ENCODE measurements at regions not wholly inside any gene's neighbourhood (a gene's known extent, or its start where the extent isn't known, plus 50 kb on each side); places are given as distances from the start of the nearest gene placed in this dataset.
A peak's percentile ranks its signal among the peaks of the same experiment; 100 is the strongest.

- Mint-ChIP-seq H3K9me3 (peaks cover 11% of the 10 kb centered on the region), H3K27ac (no peak overlapping the region), H3K4me3 (no peak overlapping the region), H3K4me1 (no peaks in the 10 kb centered on the region), H3K36me3 (no peaks in the 10 kb centered on the region)
- ATAC-seq: no peak
- no peak for DNase-seq (ENCODE audit: low spot score in 2 of 2)
These were observed 652.2 kb upstream of the RGMB start for GRCh38 chr5:98121036-98121936.

GRCh38 chr5:98128271-98128670 is 645.2 kb upstream of the RGMB start:
- DNase-seq (ENCODE audit: low spot score in 2 of 2) (no peak), ATAC-seq (no peak)
- H3K9me3 Mint-ChIP-seq: peaks cover 4% of the 10 kb centered on the region
- no peaks in the 10 kb centered on the region for H3K4me1 Mint-ChIP-seq
- no peak overlapping the region for H3K27ac Mint-ChIP-seq
- no peaks in the 10 kb centered on the region for H3K36me3 Mint-ChIP-seq
- no peak overlapping the region for H3K4me3 Mint-ChIP-seq

GRCh38 chr5:98128846-98129245 is 644.6 kb upstream of the RGMB start:
- peak; percentile 16 for ATAC-seq
- DNase-seq (ENCODE audit: low spot score in 2 of 2): no peak
- no peaks in the 10 kb centered on the region for H3K4me1 Mint-ChIP-seq
- peaks cover 4% of the 10 kb centered on the region for H3K9me3 Mint-ChIP-seq
- H3K27ac Mint-ChIP-seq: no peak overlapping the region
- H3K36me3 Mint-ChIP-seq: no peaks in the 10 kb centered on the region
- H3K4me3 Mint-ChIP-seq: no peak overlapping the region

- ATAC-seq (no peak), DNase-seq (ENCODE audit: low spot score in 2 of 2) (no peak)
- H3K4me1 Mint-ChIP-seq: no peaks in the 10 kb centered on the region
- H3K27ac Mint-ChIP-seq: no peak overlapping the region
- no peaks in the 10 kb centered on the region for H3K36me3 Mint-ChIP-seq
- peaks cover 2% of the 10 kb centered on the region for H3K9me3 Mint-ChIP-seq
- no peak overlapping the region for H3K4me3 Mint-ChIP-seq
These were observed 643.0 kb upstream of the RGMB start for GRCh38 chr5:98130261-98131035.

- H3K4me3 Mint-ChIP-seq: no peak overlapping the region
- DNase-seq (ENCODE audit: low spot score in 2 of 2): no peak
- no peak for ATAC-seq
- no peaks in the 10 kb centered on the region for H3K36me3 Mint-ChIP-seq
- H3K27ac Mint-ChIP-seq: no peak overlapping the region
- H3K9me3 Mint-ChIP-seq: peaks cover 3% of the 10 kb centered on the region
- no peaks in the 10 kb centered on the region for H3K4me1 Mint-ChIP-seq
These were observed 629.3 kb upstream of the RGMB start for GRCh38 chr5:98144116-98144515.

GRCh38 chr5:98144710-98145109 is 628.8 kb upstream of the RGMB start:
- H3K4me3 Mint-ChIP-seq: no peak overlapping the region
- no peaks in the 10 kb centered on the region for H3K36me3 Mint-ChIP-seq
- H3K4me1 Mint-ChIP-seq: no peaks in the 10 kb centered on the region
- DNase-seq (ENCODE audit: low spot score in 2 of 2) (no peak), ATAC-seq (no peak)
- no peak overlapping the region for H3K27ac Mint-ChIP-seq
- peaks cover 3% of the 10 kb centered on the region for H3K9me3 Mint-ChIP-seq

GRCh38 chr5:98157368-98157767 is 616.1 kb upstream of the RGMB start:
- ATAC-seq (no peak), DNase-seq (ENCODE audit: low spot score in 2 of 2) (no peak)
- H3K9me3 Mint-ChIP-seq: peaks cover 2% of the 10 kb centered on the region
- no peaks in the 10 kb centered on the region for H3K36me3 Mint-ChIP-seq
- H3K4me3 Mint-ChIP-seq: no peak overlapping the region
- H3K4me1 Mint-ChIP-seq: no peaks in the 10 kb centered on the region
- H3K27ac Mint-ChIP-seq: no peak overlapping the region

- Mint-ChIP-seq H3K4me3 (no peak overlapping the region), H3K36me3 (no peaks in the 10 kb centered on the region), H3K4me1 (no peaks in the 10 kb centered on the region), H3K9me3 (peaks cover 2% of the 10 kb centered on the region), H3K27ac (no peak overlapping the region)
- no peak for ATAC-seq
- DNase-seq (ENCODE audit: low spot score in 2 of 2): no peak
These were observed 615.0 kb upstream of the RGMB start for GRCh38 chr5:98158440-98158839.

GRCh38 chr5:98163796-98164493 is 609.5 kb upstream of the RGMB start:
- no peaks in the 10 kb centered on the region for H3K4me1 Mint-ChIP-seq
- no peaks in the 10 kb centered on the region for H3K9me3 Mint-ChIP-seq
- no peak overlapping the region for H3K4me3 Mint-ChIP-seq
- ATAC-seq: no peak
- H3K27ac Mint-ChIP-seq: no peak overlapping the region
- no peak for DNase-seq (ENCODE audit: low spot score in 2 of 2)
- no peaks in the 10 kb centered on the region for H3K36me3 Mint-ChIP-seq

GRCh38 chr5:98168871-98169270 is 604.6 kb upstream of the RGMB start:
- H3K36me3 Mint-ChIP-seq: no peaks in the 10 kb centered on the region
- H3K9me3 Mint-ChIP-seq: no peaks in the 10 kb centered on the region
- H3K27ac Mint-ChIP-seq: no peak overlapping the region
- no peaks in the 10 kb centered on the region for H3K4me1 Mint-ChIP-seq
- no peak overlapping the region for H3K4me3 Mint-ChIP-seq
- DNase-seq (ENCODE audit: low spot score in 2 of 2): no peak
- no peak for ATAC-seq

GRCh38 chr5:98170994-98171393 is 602.5 kb upstream of the RGMB start:
- no peaks in the 10 kb centered on the region for H3K4me1 Mint-ChIP-seq
- ATAC-seq (no peak), DNase-seq (ENCODE audit: low spot score in 2 of 2) (no peak)
- no peak overlapping the region for H3K4me3 Mint-ChIP-seq
- H3K36me3 Mint-ChIP-seq: no peaks in the 10 kb centered on the region
- H3K9me3 Mint-ChIP-seq: no peaks in the 10 kb centered on the region
- H3K27ac Mint-ChIP-seq: no peak overlapping the region

GRCh38 chr5:98173334-98173733 is 600.1 kb upstream of the RGMB start:
- no peak overlapping the region for H3K27ac Mint-ChIP-seq
- no peaks in the 10 kb centered on the region for H3K36me3 Mint-ChIP-seq
- ATAC-seq: peak; percentile 13
- DNase-seq (ENCODE audit: low spot score in 2 of 2): no peak
- no peaks in the 10 kb centered on the region for H3K9me3 Mint-ChIP-seq
- no peak overlapping the region for H3K4me3 Mint-ChIP-seq
- H3K4me1 Mint-ChIP-seq: no peaks in the 10 kb centered on the region

GRCh38 chr5:98175474-98175873 is 598.0 kb upstream of the RGMB start:
- Mint-ChIP-seq H3K27ac (no peak overlapping the region), H3K36me3 (no peaks in the 10 kb centered on the region), H3K4me3 (no peak overlapping the region), H3K9me3 (no peaks in the 10 kb centered on the region), H3K4me1 (no peaks in the 10 kb centered on the region)
- DNase-seq (ENCODE audit: low spot score in 2 of 2) (no peak), ATAC-seq (no peak)

GRCh38 chr5:98179791-98180755 is 593.4 kb upstream of the RGMB start:
- no peaks in the 10 kb centered on the region for H3K4me1 Mint-ChIP-seq
- ATAC-seq: no peak
- H3K36me3 Mint-ChIP-seq: no peaks in the 10 kb centered on the region
- peaks cover 4% of the 10 kb centered on the region for H3K9me3 Mint-ChIP-seq
- no peak overlapping the region for H3K27ac Mint-ChIP-seq
- no peak for DNase-seq (ENCODE audit: low spot score in 2 of 2)
- no peak overlapping the region for H3K4me3 Mint-ChIP-seq

Measured in stimulated activated effector memory CD8-positive, alpha-beta T cell treated with anti-CD3 and anti-CD28 coated beads, Interleukin-12 subunit alpha, Interleukin-12 subunit beta, amount 100 ng/mL, for 72 hours (primary cell).